ENCODE measurements at regions not wholly inside any gene's neighbourhood (a gene's known extent, or its start where the extent isn't known, plus 50 kb on each side); places are given as distances from the start of the nearest gene placed in this dataset.

- no peak overlapping the region for H3K27ac ChIP-seq (ENCODE audit: low read length)
- no peaks in the 10 kb centered on the region for H3K79me2 ChIP-seq (replicated peaks; ENCODE audit: insufficient read depth, low read length)
- no peaks in the 10 kb centered on the region for H3K36me3 ChIP-seq (ENCODE audit: insufficient read depth, low read length)
- H3K9ac ChIP-seq (ENCODE audit: low read length), result no peak overlapping the region
- H3K4me3 ChIP-seq (ENCODE audit: low read length), result no peak overlapping the region
- H3K27me3 ChIP-seq (ENCODE audit: insufficient read depth, low read depth, low read length), result no peaks in the 10 kb centered on the region
- no peaks in the 10 kb centered on the region for H3F3A ChIP-seq (ENCODE audit: insufficient read depth, low read length, poor library complexity, severe bottlenecking)
- H3K4me2 ChIP-seq (ENCODE audit: low read length), result no peak overlapping the region
- TF ChIP-seq SMC3 (conservative IDR thresholded peaks at IDR 0.05; ENCODE audit: poor library complexity), result no peak
- no peak for TF ChIP-seq TAF1 (IDR thresholded peaks at IDR 0.05; ENCODE audit: low read depth)
- no peak for TF ChIP-seq EP300 (conservative IDR thresholded peaks at IDR 0.05; ENCODE audit: poor library complexity, severe bottlenecking)
- TF ChIP-seq EZH2 (IDR thresholded peaks at IDR 0.05; ENCODE audit: borderline replicate concordance, insufficient read depth, low read length, poor library complexity, severe bottlenecking), result no peak
- no peak for TF ChIP-seq REST (IDR thresholded peaks at IDR 0.05; ENCODE audit: borderline replicate concordance)
- no peak for TF ChIP-seq POLR2AphosphoS5 (IDR thresholded peaks at IDR 0.05)
- TF ChIP-seq RAD21 (conservative IDR thresholded peaks at IDR 0.05), result no peak
- TF ChIP-seq MXI1 (conservative IDR thresholded peaks at IDR 0.05; ENCODE audit: poor library complexity, severe bottlenecking), result no peak
- TF ChIP-seq CTCF (IDR thresholded peaks at IDR 0.05; ENCODE audit: poor library complexity, severe bottlenecking), result no peak
- H4K20me1 ChIP-seq (ENCODE audit: insufficient read depth), result no peaks in the 10 kb centered on the region
- H3K9me3 ChIP-seq (ENCODE audit: low read length), result no peaks in the 10 kb centered on the region
- H3K9me2 ChIP-seq (ENCODE audit: insufficient read depth, low read length), result no peaks in the 10 kb centered on the region
- no peak overlapping the region for H2AFZ ChIP-seq (ENCODE audit: low read depth, low read length)
Measured at GRCh38 chr4:164526933-164527583, 226.9 kb upstream of the SMIM31 start.

- Histone ChIP-seq H3K9me3 (ENCODE audit: low read length) (no peaks in the 10 kb centered on the region), H2AFZ (ENCODE audit: low read depth, low read length) (no peak overlapping the region), H3K27me3 (ENCODE audit: insufficient read depth, low read depth, low read length) (no peaks in the 10 kb centered on the region), H3K9me2 (ENCODE audit: insufficient read depth, low read length) (no peaks in the 10 kb centered on the region), H3F3A (ENCODE audit: insufficient read depth, low read length, poor library complexity, severe bottlenecking) (no peaks in the 10 kb centered on the region), H3K79me2 (replicated peaks; ENCODE audit: insufficient read depth, low read length) (no peaks in the 10 kb centered on the region), H3K9ac (ENCODE audit: low read length) (no peak overlapping the region), H4K20me1 (ENCODE audit: insufficient read depth) (no peaks in the 10 kb centered on the region), H3K4me3 (ENCODE audit: low read length) (no peak overlapping the region), H3K4me2 (ENCODE audit: low read length) (no peak overlapping the region), H3K36me3 (ENCODE audit: insufficient read depth, low read length) (no peaks in the 10 kb centered on the region), H3K27ac (ENCODE audit: low read length) (no peak overlapping the region)
- TF ChIP-seq EZH2 (IDR thresholded peaks at IDR 0.05; ENCODE audit: borderline replicate concordance, insufficient read depth, low read length, poor library complexity, severe bottlenecking), result no peak
- no peak for TF ChIP-seq POLR2AphosphoS5 (IDR thresholded peaks at IDR 0.05)
- TF ChIP-seq MXI1 (conservative IDR thresholded peaks at IDR 0.05; ENCODE audit: poor library complexity, severe bottlenecking), result no peak
- TF ChIP-seq REST (IDR thresholded peaks at IDR 0.05; ENCODE audit: borderline replicate concordance), result no peak
- TF ChIP-seq TAF1 (IDR thresholded peaks at IDR 0.05; ENCODE audit: low read depth), result no peak
- no peak for TF ChIP-seq RAD21 (conservative IDR thresholded peaks at IDR 0.05)
- TF ChIP-seq CTCF (IDR thresholded peaks at IDR 0.05; ENCODE audit: poor library complexity, severe bottlenecking), result no peak
- no peak for TF ChIP-seq SMC3 (conservative IDR thresholded peaks at IDR 0.05; ENCODE audit: poor library complexity)
- TF ChIP-seq EP300 (conservative IDR thresholded peaks at IDR 0.05; ENCODE audit: poor library complexity, severe bottlenecking), result no peak
Measured at GRCh38 chr4:164529058-164529457, 224.9 kb upstream of the SMIM31 start.
